ENCODE measurements at regions not wholly inside any gene's neighbourhood (a gene's known extent, or its start where the extent isn't known, plus 50 kb on each side); places are given as distances from the start of the nearest gene placed in this dataset.
"Not testable (repeated sequence)": the region's sequence is repeated elsewhere in the genome, so short reads cannot be mapped to it uniquely, and the experiment has no call there.

DNA sequence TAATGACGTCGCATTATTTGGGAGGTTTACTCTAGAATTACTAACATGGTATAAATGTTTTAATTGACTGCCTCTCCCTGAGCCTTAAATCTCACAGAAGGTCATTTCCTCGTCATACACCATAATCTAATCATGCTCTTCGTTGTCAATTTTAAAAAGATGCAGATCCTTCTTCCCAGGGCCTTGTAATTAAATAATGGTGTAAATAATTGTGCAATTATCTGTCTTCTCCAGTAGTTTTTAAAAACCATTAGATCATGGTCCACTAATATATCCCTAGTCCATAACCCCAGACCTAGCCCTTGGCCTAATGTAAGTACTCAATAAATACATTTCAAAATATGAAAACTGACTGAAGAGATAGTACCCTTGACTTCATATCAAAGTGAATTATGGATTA, 181.5 kb upstream of the GNAI1 start:
- no peak for DNase-seq (ENCODE audit: low spot score)

DNA sequence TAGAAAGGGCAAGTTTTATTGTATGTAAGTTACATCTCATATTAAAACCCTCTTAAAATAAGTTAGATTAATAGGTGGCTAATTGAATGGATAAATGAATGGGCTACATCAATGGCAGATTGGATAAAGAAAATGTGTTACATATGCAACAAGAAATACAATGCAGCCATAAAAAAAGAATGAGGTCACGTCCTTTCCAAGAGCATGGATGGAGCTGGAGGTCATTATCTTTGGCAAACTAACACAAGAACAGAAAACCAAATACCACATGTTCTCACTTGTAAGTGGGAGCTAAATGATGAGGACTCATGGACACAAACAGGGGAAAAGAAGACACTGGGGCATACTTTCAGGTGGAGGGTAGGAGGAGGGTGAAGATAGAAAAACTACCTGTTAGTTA, 182.2 kb upstream of the GNAI1 start:
- DNase-seq (ENCODE audit: low spot score) = no peak

DNA sequence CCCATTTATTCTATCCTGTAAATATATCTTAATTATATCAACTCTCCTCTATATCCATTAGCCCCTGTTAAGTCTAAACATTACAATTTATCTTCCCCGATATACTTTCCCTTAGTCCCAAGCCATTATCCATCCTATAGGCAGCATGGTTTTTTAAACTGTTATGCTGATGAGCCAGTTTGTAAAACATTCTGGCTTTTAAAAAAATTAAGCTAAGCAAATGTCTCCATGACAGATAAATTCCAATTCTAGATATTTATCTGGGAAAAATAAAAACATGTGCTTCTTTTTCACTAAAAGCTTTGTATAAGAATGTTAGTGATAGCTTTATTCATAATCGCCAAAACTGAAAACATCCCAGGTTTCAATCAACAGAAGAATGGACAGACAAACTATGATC, 183.2 kb upstream of the GNAI1 start:
- DNase-seq (ENCODE audit: low spot score) = no peak

DNA sequence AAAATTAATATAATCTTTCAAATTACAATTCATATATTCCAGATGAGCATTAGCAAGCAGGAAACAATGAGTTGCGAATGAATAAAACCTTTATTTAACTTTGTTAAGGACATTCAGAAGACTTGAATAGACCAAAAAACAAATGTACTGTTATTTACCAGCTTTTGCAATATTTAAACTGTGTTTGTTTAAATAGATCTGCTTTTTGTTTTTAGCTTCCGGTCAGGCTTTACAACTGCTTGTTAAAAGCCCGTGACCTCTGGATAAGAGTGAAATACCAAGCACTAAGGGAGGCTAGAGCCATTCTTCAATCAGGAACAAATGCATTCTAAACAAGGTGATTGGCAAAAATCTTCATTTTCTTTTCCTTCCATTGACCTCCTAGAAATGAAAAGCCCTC, 184.9 kb upstream of the GNAI1 start:
- no peak for DNase-seq (ENCODE audit: low spot score)

DNA sequence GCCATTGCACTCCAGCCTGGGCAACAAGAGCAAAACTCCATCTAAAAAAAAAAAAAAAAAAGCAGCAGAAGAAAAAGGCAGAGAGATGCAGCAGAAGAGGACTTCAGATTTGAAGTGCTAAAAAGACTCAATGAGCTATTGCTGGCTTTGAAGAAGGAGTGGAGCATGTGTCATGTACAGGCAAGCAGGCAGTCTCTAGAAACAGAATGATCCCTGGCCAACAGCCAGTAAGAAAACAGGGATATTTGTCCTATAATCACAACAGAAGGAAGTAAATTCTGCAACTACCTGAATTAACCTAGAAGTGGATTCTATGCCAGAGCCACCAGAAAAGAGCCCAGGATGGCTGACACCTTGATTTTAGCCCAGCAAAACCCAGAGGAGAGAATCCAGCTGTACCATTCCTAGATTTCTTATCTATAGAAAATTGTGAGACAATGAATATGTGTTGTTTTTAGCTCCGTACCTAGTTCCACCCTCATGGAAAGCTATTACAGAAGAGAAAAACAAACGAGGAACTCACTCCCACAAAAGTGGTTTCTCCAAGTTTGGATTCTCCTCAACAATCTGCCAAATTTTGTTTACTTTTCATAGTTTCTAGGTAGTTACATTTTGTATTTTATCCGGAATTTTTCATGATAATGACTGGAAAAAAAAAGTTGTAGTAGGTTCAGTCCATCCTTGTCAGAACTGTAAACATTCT, 198.2 kb upstream of the GNAI1 start:
- no peak for DNase-seq (ENCODE audit: low spot score)

DNA sequence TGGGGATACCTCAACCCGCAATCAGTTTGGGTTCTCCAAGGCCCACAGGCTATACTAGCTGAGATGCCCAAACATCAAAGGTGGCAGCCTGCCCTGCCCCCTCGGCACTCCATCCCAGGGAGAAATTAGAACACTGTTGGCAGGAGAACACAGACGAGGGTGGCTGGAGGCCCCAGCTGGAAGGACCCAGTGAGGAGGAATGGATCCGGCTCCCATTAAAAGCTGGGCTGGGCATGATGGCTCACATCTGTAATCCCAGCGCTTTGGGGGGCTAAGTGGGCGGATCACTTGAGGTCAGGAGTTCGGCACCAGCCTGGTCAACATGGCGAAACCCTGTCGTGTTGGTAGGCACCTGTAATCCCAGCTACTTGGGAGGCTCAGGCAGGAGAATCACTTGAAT, 199.9 kb upstream of the GNAI1 start:
- DNase-seq (ENCODE audit: low spot score) = no peak

DNA sequence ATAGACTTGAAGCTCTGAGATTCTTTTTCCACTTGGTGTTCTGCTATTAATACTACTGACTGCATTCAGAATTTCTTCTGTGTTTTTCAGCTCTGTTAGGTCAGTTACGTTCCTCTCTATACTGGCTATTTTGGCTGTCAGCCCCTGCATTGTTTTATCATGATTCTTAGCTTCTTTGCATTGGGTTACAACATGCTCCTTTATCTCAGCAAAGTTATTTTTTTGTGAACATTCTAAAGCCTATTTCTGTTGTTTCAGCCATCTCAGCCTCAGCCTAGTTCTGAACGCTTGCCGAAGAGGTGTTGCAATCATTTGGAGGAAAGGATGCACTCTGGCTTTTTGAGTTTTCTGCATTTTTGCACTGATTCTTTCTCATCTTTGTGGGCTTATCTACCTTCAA, 201.5 kb upstream of the GNAI1 start:
- DNase-seq (ENCODE audit: low spot score) = no peak

DNA sequence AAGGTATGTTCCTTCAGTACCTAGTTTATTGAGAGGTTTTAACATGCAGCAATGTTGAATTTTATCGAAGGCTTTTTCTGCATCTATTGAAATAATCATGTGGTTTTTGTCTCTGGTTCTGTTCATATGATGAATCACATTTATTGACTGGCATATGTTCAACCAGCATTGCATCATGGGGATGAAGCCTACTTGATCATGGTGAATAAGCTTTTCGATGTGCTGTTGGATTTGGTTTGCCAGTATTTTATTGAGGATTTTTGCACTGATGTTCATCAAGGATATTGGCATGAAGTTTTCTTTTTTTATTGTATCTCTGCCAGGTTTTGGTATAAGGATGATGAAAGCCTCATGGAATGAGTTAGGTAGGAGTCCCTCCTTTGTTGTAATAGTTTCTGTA, 204.0 kb upstream of the GNAI1 start:
- DNase-seq (ENCODE audit: low spot score) = no peak

DNA sequence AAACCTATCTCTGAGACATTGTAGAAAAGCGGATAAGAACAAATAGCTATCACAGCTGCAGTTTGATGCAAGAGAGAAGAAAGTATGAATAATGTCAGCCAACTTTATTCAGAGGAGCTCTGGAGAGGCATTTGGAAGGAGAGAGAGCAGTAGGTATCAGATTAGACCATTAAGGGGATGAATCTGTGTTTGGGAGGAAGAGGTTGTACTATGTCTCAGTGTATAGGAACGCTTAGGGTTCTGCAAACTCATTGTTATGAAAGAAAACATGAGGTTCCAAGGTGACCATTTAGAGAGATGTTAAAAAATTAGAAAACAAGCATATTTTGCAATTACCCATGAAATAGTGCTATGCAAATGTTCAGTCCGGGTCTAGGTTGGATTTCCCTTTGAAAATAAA, 207.5 kb upstream of the GNAI1 start:
- no peak for DNase-seq (ENCODE audit: low spot score)

DNA sequence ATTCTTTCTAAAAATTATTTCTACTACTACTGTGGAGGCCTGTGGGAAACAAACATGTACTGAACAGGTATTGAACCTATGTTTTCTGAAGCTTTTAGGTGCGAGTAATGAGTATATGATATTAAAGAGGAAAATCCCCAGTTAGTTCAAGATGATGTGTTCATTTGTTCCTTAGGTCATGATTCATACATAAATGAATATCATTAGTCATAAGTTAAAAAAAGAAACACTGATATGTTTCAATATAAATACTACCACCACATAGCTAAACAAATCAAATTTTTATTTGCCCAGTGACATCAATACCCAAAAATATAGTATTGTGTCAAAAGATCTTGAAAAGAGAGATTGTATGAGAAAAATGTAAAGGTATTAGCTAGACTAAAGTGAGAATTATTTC, 210.7 kb upstream of the GNAI1 start:
- no peak for DNase-seq (ENCODE audit: low spot score)

DNA sequence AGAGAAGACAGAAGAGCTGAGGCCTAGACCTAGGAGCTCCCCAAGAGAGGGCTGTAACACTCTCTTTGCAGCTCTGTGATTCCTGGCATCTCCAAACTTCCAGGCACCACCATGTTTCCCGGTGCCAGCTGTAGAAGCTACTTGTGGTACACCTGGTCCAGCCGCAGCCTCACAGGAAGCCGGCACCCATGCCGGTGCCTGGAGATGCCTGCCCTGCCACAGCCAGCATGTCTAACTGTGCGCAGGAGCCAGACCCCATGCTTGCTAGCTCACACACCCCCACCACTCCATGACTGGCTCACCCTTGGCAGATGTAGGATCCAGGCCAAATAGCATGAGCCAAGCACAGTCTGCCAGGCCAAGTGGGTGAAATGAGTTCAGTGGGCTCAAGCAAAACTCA, 211.7 kb upstream of the GNAI1 start:
- DNase-seq (ENCODE audit: low spot score) = no peak

DNA sequence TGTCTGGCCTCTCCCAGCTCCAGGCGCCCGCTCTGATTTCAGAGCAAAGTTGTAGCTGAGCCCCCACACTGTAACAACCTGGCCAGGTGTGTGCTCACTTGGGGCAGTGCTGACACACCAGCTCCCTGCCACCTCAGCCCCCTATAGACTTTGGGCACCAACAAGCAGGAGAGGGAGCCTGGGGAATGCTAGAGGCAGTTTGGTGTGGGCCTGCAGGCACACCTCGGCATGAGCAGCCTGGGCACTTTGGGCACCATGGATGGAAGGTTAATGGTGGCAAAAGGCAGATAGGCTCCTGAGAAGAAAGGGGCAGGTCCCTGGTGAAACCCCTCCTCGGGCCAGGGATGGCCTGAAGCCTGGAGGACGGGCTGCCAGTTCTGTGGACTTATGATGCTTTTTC, 212.7 kb upstream of the GNAI1 start:
- DNase-seq (ENCODE audit: low spot score) = no peak

DNA sequence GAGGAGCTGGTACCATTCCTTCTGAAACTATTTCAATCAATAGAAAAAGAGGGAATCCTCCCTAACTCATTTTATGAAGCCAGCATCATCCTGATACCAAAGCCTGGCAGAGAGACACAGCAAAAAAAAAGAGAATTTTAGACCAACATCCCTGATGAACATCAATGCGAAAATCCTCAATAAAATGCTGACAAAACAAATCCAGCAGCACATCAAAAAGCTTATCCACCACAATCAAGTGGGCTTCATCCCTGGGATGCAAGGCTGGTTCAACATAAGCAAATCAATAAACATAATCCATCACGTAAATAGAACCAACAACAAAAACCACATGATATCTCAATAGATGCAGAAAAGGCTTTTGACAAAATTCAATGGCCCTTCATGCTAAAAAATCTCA, 216.0 kb upstream of the GNAI1 start:
- DNase-seq (ENCODE audit: low spot score) = not testable (repeated sequence)

DNA sequence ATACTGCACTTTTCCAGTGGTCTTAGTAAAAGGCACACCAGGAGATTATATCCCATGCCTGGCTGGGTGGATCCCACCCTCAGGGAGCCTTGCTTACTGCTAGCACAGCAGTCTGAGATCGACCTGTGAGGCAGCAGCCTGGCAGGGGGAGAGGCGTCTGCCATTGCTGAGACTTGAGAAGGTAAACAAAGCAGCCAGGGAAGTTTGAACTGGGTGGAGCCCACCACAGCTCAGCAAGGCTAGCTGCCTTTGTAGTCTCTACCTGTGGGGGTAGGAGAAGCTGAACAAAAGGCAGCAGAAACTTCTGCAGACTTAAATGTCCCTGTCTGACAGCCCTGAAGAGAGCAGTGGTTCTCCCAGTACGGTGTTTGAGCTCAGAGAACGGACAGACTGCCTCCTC, 219.3 kb upstream of the GNAI1 start:
- DNase-seq (ENCODE audit: low spot score) = not testable (repeated sequence)

DNA sequence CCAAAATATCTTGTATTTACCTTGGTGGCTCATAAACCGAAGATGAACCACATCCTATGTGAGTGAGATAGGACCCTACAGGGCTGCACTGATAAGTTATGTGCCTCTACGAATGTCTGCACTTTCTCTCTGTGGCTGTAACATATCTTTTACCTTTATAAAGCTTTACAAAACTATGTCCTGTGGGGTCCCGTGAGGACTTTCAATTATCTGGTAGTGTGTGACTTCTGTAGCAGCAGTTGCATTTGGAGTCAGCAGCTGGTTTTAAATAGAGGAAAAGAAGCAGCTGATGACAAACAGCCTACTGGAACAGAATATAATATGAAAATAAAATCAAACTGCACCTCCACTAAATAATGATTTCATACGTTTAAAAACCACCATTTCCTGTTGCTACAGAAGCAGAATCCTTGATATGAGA, 222.4 kb upstream of the GNAI1 start:
- DNase-seq (ENCODE audit: low spot score) = no peak

DNA sequence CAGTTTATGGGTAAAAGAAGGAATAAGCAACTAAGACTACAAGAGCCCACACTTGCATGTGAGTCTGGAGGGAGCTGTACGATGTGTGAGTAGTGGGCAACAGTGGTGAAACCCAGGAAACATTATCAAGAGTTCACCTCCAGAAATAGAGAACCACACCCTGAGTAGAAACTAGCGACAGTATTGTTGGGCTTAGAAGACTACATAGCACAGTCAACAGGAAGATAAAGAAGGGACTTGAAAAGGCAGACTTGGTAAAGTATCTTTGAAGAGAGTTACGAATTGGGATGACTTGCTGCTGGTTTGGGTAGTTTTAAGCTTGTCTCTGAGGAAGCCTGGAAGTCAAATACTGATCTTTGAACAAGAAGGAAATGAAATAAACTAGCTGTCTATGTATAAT, 223.2 kb upstream of the GNAI1 start:
- no peak for DNase-seq (ENCODE audit: low spot score)

DNA sequence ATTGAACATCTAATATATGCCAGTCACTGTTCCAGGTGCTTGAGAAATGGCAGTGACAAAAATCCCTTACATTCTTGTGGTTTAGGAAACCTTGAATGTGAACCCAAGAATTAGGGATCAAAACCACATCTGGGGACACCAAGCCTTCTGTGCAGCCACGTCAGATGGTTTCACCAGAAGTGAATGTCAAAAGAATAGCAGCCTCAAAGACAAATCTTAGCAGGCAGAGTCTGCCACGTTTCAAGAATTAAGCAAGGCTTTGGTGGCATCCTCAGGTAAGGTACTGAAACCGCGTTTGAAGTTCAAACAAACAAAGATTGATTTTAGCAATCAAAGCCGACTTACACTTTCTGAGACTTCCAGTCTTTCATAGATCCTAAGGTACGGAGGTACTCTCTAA, 225.5 kb upstream of the GNAI1 start:
- no peak for DNase-seq (ENCODE audit: low spot score)

DNA sequence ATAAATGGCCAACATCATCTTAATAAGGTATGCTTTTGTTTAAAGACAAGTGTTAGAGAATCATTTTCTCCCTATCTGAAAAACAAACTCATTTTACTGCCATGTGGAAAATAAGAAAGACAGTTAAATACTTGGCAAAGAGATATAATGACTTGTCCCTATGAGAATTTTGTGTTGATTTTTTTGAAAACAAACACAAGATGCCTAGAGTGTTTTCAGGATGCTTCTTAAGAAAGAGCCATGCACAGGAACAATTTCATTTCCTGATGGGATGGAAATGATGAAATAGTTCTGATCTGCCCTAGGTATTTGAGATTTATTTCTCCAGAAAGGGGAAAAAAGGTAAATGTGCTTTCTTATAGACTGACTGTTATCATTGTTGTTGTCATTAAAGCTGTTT, 237.5 kb upstream of the GNAI1 start:
- DNase-seq (ENCODE audit: low spot score) = no peak

DNA sequence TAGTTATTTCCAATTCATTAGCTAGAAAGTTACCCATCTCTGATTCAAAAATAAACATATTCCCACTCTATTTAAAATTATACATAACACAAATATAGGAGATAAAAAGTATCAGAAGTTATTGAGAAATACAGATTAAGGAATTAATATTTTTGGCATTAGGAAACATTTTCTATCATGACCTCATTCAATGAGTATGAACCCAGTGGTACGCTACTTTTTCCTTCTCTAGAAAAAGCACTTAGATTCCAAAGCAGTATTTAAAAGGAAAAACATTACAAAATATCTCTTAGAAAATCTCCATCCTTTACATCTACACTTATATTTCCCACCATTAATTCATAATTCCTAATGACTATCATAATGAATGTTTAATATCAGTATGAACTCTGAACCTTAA, 240.6 kb upstream of the GNAI1 start:
- DNase-seq (ENCODE audit: low spot score) = no peak

DNA sequence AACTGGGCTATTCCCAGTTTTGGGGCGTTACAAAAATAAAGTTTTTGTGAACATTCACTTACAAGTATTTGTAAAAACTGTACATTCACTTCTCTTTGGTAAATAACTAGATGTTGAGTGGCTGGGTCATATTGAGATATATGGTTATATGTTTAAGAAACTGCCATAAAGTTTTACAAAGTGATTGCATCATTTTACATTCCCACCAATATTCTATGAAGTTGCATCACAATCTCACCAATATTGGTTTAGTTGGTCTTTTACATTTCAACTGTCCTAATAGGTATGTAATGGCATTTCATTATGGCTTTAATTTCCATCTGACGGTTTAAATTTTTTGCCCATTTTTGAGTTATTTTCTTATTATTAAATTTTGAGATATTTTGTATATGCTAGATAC, 251.7 kb upstream of the GNAI1 start:
- no peak for DNase-seq (ENCODE audit: low spot score)

DNA sequence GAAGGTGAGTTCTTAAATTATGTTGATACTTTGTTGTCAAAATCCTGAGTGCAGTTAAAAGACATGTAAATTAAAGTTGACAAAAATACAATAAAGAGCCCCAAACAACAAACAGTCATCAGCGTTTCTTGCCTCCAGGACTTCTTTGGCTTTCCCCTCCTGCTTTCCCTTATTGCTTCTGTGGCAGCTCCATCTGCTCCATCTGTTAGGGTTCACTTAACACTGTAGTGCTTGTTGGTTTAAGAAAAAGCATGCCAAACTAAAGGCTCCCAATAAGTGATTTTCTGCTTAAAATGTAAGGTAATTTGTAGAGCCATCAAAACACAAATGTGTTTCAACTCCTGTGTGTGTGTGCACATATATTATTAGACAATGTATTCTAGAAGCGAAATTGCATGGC, 254.3 kb upstream of the GNAI1 start:
- DNase-seq (ENCODE audit: low spot score) = no peak

DNA sequence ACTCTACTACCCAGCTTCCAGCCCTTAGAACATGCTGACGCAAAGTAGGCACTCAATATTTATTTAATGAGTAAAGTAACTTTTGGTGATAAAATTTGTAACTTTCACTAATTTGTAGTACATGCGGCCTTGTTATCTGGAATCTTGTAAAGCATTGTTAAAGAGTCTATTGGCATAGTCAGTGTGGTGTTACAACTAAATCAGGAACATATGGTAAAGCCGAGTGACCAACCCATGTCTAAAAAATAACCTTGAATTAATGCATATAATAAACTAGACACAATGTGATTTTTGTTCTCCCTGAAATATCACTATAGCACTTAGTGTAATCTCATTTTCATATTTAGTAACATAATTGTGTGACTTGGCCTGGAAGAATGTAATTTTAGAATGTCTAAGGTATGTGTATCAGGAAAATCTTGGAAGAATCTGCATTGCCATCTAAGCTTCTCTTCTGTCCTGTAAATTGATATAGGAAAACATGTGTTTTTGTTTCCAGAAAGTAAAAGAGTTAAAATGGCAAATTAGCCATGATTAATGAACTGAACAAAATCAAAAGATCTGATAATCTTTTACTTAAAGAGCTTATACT, 256.7 kb upstream of the GNAI1 start:
- no peak for DNase-seq (ENCODE audit: low spot score)

DNA sequence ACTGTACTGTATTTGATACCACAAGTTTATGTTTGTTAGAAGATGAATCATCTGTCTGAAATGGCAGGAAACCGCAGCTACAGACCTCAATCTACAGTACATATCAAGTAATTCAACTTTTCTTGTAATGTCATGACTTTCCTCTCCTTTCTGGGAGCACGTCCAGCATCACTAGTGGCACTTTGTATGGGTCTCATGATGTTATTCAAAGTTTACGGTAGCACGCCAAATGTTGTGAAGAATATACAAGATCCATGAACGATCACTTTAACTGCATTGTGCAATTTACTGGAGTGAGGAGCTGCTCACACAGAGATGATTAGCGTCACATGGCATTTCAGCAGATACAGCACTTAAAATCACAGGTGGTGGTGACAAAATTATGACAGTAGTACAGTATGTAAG, 257.8 kb upstream of the GNAI1 start:
- no peak for DNase-seq (ENCODE audit: low spot score)

DNA sequence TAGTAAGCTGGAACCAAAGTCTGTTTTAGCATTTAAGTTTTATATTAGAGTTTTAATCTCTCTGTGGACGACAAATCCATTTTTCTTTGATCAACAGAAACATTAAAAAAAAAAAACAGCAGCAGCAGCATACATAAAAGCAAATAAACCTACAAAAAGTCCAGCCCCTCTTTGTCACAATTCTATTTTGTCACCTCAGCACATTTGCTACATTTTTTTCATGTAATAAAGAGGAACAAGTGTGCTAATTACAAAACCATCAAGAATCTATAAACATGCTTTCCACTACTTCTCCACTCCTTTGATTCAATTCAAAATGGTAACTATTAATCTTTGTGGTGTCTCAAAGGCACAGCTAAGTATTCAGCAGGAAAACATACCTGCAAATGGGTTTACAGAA, 259.8 kb upstream of the GNAI1 start:
- no peak for DNase-seq (ENCODE audit: low spot score)

All from mucosa of gallbladder (tissue), 1 donor.